ENCODE measurements at regions not wholly inside any gene's neighbourhood (a gene's known extent, or its start where the extent isn't known, plus 50 kb on each side); places are given as distances from the start of the nearest gene placed in this dataset.

DNA sequence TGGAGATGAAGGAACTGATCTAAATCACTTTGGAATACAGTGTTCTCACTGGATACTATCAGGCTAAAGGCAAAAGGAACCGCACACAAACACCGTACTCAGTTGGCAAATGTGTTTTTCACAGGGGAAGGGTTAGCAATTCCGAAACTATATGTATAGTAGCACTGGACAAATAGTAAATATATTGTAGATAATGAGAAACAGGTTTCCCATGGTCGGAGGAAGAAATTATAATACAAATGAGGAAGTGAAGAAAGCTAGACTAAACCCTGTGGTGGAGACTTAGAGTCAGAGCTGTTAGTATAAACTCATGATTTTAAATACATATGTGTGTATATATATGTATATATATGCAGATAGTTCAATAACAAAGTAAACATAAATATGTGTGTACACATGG lies 414.1 kb upstream of the SALL1 start:
- Histone ChIP-seq H3K27me3 (no peaks in the 10 kb centered on the region), H3K27ac (no peak overlapping the region), H3K4me3 (no peak overlapping the region), H3K79me2 (no peaks in the 10 kb centered on the region), H3K4me2 (no peak overlapping the region), H3K9me2 (replicated peaks; ENCODE audit: insufficient read depth) (no peaks in the 10 kb centered on the region), H2AFZ (no peak overlapping the region), H4K20me1 (ENCODE audit: insufficient read depth, poor library complexity, severe bottlenecking) (no peaks in the 10 kb centered on the region), H3K36me3 (replicated peaks; ENCODE audit: insufficient read depth, low read depth) (no peaks in the 10 kb centered on the region), H3K4me1 (ENCODE audit: insufficient read depth) (no peaks in the 10 kb centered on the region), H3K9me3 (ENCODE audit: low read depth) (no peaks in the 10 kb centered on the region)
- WGBS (ENCODE audit: low lambda C conversion rate, missing lambda C conversion rate) = 76% methylated on average over 4 of the region's 4 CpGs
- TF ChIP-seq EZH2 (IDR thresholded peaks at IDR 0.05; ENCODE audit: borderline replicate concordance) (no peak), EZH2phosphoT487 (IDR thresholded peaks at IDR 0.05; ENCODE audit: low read depth, severe bottlenecking, unreplicated experiment) (no peak)
- TF ChIP-seq, protein P1, sequence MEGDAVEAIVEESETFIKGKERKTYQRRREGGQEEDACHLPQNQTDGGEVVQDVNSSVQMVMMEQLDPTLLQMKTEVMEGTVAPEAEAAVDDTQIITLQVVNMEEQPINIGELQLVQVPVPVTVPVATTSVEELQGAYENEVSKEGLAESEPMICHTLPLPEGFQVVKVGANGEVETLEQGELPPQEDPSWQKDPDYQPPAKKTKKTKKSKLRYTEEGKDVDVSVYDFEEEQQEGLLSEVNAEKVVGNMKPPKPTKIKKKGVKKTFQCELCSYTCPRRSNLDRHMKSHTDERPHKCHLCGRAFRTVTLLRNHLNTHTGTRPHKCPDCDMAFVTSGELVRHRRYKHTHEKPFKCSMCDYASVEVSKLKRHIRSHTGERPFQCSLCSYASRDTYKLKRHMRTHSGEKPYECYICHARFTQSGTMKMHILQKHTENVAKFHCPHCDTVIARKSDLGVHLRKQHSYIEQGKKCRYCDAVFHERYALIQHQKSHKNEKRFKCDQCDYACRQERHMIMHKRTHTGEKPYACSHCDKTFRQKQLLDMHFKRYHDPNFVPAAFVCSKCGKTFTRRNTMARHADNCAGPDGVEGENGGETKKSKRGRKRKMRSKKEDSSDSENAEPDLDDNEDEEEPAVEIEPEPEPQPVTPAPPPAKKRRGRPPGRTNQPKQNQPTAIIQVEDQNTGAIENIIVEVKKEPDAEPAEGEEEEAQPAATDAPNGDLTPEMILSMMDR (IDR thresholded peaks at IDR 0.05; ENCODE audit: poor library complexity) = no peak
- no peak for DNase-seq (ENCODE audit: low spot score)

DNA sequence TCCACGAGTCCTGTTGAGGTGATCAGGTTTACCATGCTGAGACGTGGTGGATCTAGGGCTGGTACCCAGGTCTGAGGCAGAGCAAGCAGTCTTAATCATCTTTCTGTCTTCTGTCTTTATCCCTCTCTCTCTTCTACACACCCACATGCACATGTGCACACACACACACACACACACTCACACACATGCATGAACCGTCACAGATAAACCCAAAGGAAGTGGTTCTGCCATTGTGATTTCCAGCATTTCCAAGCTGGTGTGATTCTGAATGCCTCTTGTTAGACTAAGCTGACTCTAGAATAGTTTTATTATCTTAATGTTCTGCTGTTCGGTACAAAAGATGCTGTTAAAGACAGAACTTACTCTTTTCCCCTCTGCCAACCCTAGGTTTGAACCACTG lies 411.8 kb upstream of the SALL1 start:
- Histone ChIP-seq H3K4me3 (no peak overlapping the region), H4K20me1 (ENCODE audit: insufficient read depth, poor library complexity, severe bottlenecking) (no peaks in the 10 kb centered on the region), H3K27ac (no peak overlapping the region), H3K36me3 (replicated peaks; ENCODE audit: insufficient read depth, low read depth) (no peaks in the 10 kb centered on the region), H3K79me2 (no peaks in the 10 kb centered on the region), H3K4me1 (ENCODE audit: insufficient read depth) (no peaks in the 10 kb centered on the region), H2AFZ (no peak overlapping the region), H3K9me2 (replicated peaks; ENCODE audit: insufficient read depth) (no peaks in the 10 kb centered on the region), H3K4me2 (no peak overlapping the region), H3K27me3 (no peaks in the 10 kb centered on the region), H3K9me3 (ENCODE audit: low read depth) (no peaks in the 10 kb centered on the region)
- WGBS (ENCODE audit: low lambda C conversion rate, missing lambda C conversion rate) = 90% methylated on average over 4 of the region's 4 CpGs
- TF ChIP-seq EZH2phosphoT487 (IDR thresholded peaks at IDR 0.05; ENCODE audit: low read depth, severe bottlenecking, unreplicated experiment) (no peak), EZH2 (IDR thresholded peaks at IDR 0.05; ENCODE audit: borderline replicate concordance) (no peak)
- TF ChIP-seq, protein P1 (IDR thresholded peaks at IDR 0.05; ENCODE audit: poor library complexity) = no peak
- DNase-seq (ENCODE audit: low spot score) = no peak

DNA sequence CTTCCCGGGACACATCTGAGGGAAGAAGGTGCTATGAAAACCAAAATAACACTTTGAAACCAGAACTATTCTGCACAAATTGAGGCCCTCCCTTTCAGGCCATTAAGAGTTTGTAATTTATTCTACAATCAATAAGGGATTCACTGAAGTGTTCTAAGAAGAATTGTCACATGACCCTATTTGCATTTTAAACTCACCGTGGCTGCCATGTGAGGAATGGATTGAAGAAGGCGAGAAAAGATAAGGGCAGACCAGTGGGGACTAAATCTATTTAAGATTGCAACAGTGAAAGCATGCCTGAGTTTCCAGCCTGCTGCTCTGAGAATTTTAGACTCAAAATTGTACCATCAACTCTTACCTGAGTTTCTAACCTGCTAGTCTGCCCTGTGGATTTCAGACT lies 408.8 kb upstream of the SALL1 start:
- no peaks in the 10 kb centered on the region for H3K79me2 ChIP-seq
- H3K36me3 ChIP-seq (replicated peaks; ENCODE audit: insufficient read depth, low read depth) = no peaks in the 10 kb centered on the region
- WGBS (ENCODE audit: low lambda C conversion rate, missing lambda C conversion rate) = 72% methylated on average over 3 of the region's 3 CpGs
- H3K4me2 ChIP-seq = no peak overlapping the region
- H2AFZ ChIP-seq = no peak overlapping the region
- H4K20me1 ChIP-seq (ENCODE audit: insufficient read depth, poor library complexity, severe bottlenecking) = no peaks in the 10 kb centered on the region
- no peak overlapping the region for H3K4me3 ChIP-seq
- H3K9me3 ChIP-seq (ENCODE audit: low read depth) = no peaks in the 10 kb centered on the region
- TF ChIP-seq, protein P1 (IDR thresholded peaks at IDR 0.05; ENCODE audit: poor library complexity) = no peak
- no peak for TF ChIP-seq EZH2phosphoT487 (IDR thresholded peaks at IDR 0.05; ENCODE audit: low read depth, severe bottlenecking, unreplicated experiment)
- no peak for TF ChIP-seq EZH2 (IDR thresholded peaks at IDR 0.05; ENCODE audit: borderline replicate concordance)
- no peak overlapping the region for H3K27ac ChIP-seq
- peaks cover 4% of the 10 kb centered on the region for H3K27me3 ChIP-seq
- H3K4me1 ChIP-seq (ENCODE audit: insufficient read depth) = peaks cover 5% of the 10 kb centered on the region
- no peaks in the 10 kb centered on the region for H3K9me2 ChIP-seq (replicated peaks; ENCODE audit: insufficient read depth)
- no peak for DNase-seq (ENCODE audit: low spot score)

DNA sequence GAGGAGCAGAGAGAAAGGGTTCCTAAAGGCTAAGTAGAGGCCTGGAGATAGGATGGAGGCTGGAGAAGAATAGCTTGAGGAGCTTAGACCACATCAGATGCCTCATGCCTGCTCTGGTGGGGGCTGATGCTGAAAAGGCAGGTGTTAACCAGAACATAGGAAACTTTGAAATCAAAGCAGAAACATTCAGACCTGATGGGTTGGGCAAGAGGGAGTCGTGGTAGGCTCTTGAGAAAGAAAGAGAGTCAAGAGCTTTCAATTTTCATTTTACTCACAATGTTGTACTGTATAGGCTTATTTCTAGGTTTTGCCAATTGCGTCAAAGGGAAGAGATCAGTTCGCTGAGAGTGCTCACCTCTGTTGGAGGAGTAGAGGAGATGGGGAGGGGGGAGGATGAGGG lies 406.6 kb upstream of the SALL1 start:
- no peak overlapping the region for H2AFZ ChIP-seq
- H3K79me2 ChIP-seq = no peaks in the 10 kb centered on the region
- no peak for TF ChIP-seq EZH2 (IDR thresholded peaks at IDR 0.05; ENCODE audit: borderline replicate concordance)
- TF ChIP-seq EZH2phosphoT487 (IDR thresholded peaks at IDR 0.05; ENCODE audit: low read depth, severe bottlenecking, unreplicated experiment) = no peak
- TF ChIP-seq, protein P1 (IDR thresholded peaks at IDR 0.05; ENCODE audit: poor library complexity) = no peak
- H3K9me3 ChIP-seq (ENCODE audit: low read depth) = no peaks in the 10 kb centered on the region
- WGBS (ENCODE audit: low lambda C conversion rate, missing lambda C conversion rate) = 96% methylated on average over 3 of the region's 3 CpGs
- no peak overlapping the region for H3K4me2 ChIP-seq
- no peak overlapping the region for H3K4me3 ChIP-seq
- peaks cover 4% of the 10 kb centered on the region for H3K27me3 ChIP-seq
- peaks cover 5% of the 10 kb centered on the region for H3K4me1 ChIP-seq (ENCODE audit: insufficient read depth)
- H3K27ac ChIP-seq = no peak overlapping the region
- no peaks in the 10 kb centered on the region for H3K36me3 ChIP-seq (replicated peaks; ENCODE audit: insufficient read depth, low read depth)
- no peaks in the 10 kb centered on the region for H3K9me2 ChIP-seq (replicated peaks; ENCODE audit: insufficient read depth)
- no peaks in the 10 kb centered on the region for H4K20me1 ChIP-seq (ENCODE audit: insufficient read depth, poor library complexity, severe bottlenecking)
- DNase-seq (ENCODE audit: low spot score) = no peak
